GM21367 (cell line): ENCODE measurements at regions not wholly inside any gene's neighbourhood (a gene's known extent, or its start where the extent isn't known, plus 50 kb on each side); places are given as distances from the start of the nearest gene placed in this dataset.

Experiments
- ATAC-seq: cut with Tn5 transposase; IDR thresholded peaks from one replicate; pipeline ENCODE4 v1.9.1; 2021; ENCODE audit not compliant: unreplicated experiment

GRCh38 chr18:65326805-65327204 is 424.0 kb upstream of the CDH7 start:
- no peak for ATAC-seq

DNA sequence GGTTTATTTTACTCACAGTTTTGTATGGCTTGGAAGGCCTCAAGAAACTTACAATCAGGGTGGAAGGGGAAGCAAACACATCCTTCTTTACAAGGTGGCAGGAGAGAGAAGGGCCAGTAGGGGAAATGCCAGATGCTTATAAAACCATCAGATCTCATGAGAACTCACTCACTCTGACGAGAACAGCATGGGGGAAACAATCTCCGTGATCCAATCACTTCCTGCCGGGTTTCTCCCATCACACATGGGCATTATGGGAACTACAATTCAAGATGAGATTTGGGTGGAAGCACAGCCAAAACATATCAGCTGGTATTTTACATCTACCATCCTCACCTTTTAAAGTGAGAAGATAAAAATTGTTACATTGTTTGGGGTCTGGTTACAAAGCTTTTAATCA is 427.9 kb upstream of the CDH7 start:
- no peak for ATAC-seq

DNA sequence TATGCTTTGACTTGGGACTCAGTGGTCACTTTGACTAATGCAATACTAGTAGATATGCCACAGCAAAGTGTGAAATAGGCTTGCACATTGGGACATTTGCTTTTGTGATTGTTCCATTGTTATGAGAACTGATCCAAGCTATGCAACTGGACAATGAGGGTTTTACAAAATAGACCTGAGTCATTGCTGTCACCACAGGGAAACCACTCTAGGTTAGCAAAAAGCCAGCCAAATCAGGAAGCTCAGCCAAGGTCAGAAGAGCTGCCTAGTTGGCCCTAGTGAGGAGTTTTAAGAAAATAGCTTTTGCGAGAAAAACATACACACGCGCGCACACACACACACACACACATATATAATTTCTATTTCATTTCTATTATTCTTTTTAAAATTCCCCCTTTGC is 452.4 kb upstream of the CDH7 start:
- ATAC-seq: no peak

DNA sequence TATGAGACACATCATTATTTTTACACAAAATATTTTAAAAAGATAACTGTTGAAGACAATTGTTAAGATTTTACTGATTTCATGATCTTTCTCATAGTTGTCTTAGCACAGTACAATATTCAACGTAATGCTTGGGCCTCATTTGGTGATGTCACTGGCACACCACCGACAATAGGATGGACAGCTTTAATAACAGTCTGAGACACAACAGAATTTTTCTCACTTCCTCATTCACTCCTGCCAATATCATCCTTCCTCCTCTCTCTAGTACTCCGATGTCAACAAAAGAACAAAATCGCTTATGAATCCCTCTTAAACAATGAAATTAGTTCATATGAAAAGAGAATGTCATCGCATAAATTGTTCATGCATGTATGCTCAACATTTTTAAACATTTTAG is 461.9 kb upstream of the CDH7 start:
- no peak for ATAC-seq

DNA sequence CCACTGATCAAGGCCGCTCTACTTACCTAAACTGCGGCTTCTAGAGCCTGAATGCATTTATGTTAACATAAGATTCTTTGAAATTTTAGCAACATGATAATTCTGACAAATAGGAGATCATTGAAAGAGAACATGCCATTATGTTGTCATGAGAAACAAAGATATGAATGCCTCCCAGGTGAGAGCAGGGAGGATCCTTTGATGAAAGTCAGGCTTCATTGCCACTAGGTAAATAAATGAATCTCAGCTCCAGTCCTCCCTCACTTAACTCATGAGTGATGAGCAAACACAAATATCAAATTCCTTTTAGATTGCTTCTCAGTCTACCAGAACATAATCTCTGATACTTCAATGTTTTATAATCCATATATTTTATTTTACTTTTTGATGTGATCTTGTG is 463.2 kb upstream of the CDH7 start:
- ATAC-seq: no peak

DNA sequence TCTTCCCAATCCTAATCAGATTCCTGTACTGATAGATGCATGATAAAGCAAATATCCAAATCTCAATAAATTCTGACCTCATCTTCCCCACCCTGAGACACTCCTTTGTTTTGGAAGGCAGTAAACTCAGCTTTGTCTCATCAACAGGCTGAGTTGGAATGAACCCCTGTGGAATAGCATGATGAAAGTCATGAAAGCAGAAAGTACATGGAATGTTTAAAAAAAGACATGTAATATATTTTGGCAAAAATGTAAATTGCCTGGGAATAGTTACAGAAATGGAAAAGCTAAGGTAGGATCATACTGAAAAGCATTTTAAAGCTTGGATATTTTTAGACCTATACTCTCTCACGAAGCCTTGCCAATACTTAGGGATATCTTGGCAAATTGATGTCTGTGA is 468.7 kb upstream of the CDH7 start:
- no peak for ATAC-seq

- ATAC-seq: no peak
Observed at GRCh38 chr18:65279668-65280305, 471.0 kb upstream of the CDH7 start.

DNA sequence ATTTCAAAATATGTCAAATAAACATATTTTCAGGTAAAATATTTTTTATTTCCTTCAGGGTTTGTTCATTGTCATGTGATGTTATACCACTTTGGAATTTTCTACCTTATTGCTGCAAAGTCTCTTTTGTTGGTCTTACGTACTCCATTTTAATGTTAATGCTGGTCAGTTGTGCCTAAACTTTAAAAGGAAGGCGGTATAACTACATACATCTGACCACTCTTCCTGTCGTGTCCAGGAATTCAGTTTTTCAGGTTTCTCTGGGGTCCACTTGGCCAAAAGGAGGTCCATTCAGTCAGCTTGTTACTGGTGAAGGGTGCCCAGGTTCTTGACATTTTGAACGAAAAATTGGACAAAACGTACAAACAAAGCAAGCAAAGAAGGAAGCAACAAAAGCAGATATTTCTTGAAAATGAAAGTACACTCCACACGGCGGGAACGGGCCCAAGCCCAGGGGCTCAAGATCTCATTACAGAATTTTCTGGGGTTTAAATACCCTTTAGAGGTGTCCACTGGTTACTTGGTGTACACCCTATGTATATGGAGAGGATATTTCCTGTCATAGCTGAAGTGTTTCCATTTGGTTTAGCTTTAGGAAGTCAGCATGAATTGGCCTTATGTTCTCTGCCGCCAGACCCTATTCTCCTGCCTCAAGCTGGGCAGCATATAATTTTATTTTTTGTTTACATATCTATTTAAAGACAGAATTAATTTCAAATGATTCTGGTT is 471.7 kb upstream of the CDH7 start:
- no peak for ATAC-seq

GRCh38 chr18:65269375-65269774 is 481.4 kb upstream of the CDH7 start:
- no peak for ATAC-seq

- ATAC-seq: no peak
Observed at GRCh38 chr18:65265761-65266160, 485.1 kb upstream of the CDH7 start.

DNA sequence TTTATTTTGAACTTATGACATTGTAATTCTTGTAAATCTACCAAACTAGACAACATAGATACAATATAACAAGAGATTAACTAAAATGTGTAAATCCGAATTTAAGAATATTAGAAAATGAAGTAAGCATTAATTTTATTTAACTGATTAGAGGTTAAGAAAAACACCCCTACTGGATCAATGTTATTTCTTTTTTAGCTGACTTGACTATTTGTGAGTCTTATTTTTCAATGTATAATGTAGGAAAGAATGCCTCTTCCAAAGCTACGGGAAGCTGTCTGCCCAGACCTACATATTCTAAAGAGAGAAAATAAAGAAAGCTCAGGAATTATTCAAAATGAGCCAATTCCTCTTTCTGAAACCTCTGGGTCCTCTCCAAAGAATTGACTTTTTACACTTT is 490.8 kb upstream of the CDH7 start:
- ATAC-seq: no peak

- no peak for ATAC-seq
Observed at GRCh38 chr18:65259403-65259802, 491.4 kb upstream of the CDH7 start.

DNA sequence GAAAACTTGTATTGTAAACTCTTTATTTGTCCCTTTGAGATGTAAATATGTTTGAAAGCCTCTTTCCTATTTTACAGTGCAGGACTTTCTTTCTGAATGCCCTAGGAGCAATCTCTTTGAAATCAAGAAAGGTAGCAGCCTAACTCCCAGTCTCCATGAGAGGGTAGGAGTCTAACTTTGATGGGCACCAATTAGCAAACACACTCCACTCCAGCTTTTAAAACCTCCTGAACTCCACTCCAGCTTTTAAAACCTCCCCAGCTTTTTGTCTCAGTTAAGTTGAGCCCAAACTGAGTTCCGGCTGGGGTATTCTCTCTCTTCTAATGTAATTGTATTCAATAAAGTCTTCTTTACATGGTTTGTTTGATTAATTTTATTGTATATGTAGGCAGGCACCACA is 493.7 kb upstream of the CDH7 start:
- no peak for ATAC-seq

DNA sequence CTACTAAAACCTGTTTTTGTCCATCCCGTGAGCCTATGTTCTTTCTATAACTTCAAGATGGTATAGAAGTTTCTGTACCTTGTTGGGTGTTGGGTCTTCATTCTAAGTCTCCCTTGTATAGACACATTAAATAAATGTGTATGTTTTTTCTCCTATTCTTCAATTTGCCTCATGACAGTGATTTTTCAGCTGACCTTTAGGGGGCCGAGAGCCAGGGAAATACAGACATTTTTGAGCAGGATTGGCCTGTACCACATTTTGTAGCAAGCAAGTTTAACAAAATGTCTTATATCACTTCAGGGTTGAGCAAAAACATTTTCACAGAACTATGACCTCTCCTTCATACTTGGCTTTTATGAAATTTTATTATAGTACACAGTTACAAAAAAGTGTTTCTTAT is 495.4 kb upstream of the CDH7 start:
- no peak for ATAC-seq

DNA sequence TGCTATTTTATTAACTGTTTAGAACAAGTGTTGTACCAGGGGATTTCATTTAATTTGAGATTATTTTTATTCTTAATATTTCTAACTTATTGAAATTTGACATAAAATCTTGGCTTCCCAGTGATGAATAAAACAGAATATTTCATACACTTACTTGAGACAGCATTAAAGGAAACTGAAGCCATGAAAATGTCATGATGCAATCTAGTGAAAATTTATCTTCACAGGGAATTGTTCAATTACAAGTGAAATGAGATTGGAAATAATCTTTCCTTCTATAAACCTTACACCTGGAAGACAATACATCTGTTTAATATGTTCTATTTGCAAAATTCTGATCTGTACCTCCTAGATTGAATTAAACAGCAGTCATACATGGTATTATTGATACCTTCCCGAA is 511.0 kb upstream of the CDH7 start:
- no peak for ATAC-seq

GRCh38 chr18:65235966-65236624 is 514.7 kb upstream of the CDH7 start:
- no peak for ATAC-seq

DNA sequence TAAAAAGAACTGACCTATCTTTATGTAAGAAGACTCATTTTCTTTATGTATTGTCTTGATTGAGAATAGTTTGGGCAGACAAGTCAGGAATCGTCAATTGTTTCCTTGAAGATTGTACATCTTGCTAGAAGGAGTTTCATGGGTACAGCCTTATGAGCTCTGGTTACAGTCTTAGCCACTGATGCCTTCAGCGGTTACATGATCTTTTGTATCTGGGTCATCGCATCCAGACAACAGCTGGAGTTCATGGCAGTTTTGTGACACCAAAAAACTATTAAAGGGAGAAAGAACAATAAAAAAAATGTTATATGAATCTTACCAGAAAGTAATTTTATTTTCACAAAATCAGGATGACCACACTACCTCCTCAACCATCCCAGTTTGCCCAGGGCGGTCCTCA is 520.5 kb upstream of the CDH7 start:
- ATAC-seq: no peak

- no peak for ATAC-seq
Observed at GRCh38 chr18:65227970-65228369, 522.8 kb upstream of the CDH7 start.

GRCh38 chr18:65221736-65222135 is 529.1 kb upstream of the CDH7 start:
- no peak for ATAC-seq

DNA sequence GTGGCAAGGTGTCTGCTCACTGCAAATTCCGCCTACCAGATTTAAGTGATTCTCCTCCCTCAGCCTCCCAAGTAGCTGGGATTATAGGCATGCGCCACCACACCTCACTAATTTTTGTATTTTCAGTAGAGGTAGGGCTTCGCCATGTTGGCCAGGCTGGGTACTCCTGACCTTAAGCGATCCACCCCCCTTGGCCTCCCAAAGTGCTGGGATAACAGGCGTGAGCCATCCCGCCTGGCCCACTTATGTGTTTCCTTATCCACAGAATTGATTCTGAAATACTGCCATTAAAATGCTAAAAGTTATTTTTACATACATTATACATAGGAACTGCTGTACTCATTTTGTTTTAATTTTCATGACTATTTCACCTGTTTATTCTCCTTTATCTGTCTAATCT is 529.7 kb upstream of the CDH7 start:
- no peak for ATAC-seq

DNA sequence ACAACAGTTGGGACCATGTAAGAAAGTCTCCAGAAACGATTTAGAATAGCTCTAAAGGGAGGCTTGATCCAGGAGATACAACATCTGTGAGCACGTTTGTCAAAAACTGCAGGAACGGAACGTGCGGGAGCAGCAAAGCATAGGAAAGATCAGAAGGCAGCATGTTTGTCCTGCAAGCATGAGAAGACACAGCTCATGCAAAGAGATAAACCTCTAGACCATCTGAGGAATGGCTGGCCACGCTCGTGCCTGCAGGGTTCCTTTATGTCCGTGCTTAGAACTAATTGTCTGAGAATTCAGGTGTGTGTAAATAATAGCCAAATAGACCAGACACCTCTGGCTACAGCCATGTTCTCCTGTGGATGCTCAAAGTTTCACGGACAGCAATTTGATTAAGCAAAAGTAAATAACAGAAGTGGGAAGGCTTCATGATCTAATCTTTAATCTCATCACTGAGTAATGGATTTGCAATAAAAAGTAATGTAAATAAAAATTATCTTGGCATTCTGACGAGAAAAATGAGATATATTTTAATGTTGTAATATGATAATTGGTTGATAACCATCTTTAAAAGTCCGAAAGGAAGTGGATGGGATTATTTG is 534.8 kb upstream of the CDH7 start:
- no peak for ATAC-seq

DNA sequence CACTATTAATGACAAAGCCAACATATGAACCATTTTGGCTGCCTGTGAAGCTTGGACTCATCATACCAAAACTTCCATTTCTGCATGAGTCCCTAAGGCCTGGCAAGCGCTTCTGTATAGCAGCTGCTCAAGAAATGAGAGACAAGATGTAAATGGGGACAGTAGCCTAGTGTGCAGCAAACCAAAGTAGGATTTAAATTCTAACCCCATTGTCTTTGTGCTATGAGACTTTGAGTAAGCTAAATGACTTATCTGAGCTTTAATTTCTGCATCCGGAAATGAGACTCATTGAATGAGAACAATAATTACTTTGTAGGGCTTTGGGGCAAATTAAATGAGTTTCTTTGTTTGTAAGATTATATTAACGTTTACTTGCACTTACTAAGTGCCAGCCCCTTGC is 536.4 kb upstream of the CDH7 start:
- no peak for ATAC-seq
